Liver (tissue), 7 donors: ENCODE measurements at regions not wholly inside any gene's neighbourhood (a gene's known extent, or its start where the extent isn't known, plus 50 kb on each side); places are given as distances from the start of the nearest gene placed in this dataset.

ENCODE experiments used
- DNase-seq: peaks from one replicate; pipeline ENCODE4 v3.0.0-alpha.2; 2017; ENCODE audit warnings: low spot score
- H3K27ac ChIP-seq, 2 donors: one replicate each; pipeline ENCODE4 v1.7.0; 2013; ENCODE audit warnings: inconsistent platforms in 2 of 2, low read length in 2 of 2, control low read depth in 1 of 2, low read depth in 1 of 2, mild to moderate bottlenecking in 1 of 2
- H3K27me3 ChIP-seq, 4 donors: one replicate each; pipeline versions ENCODE4 v1.6.1 to v1.7.0; 2013; ENCODE audit warnings: low read length in 3 of 4, inconsistent platforms in 1 of 4, mild to moderate bottlenecking in 1 of 4, moderate library complexity in 1 of 4; ENCODE audit not compliant: control insufficient read depth in 4 of 4, insufficient read depth in 4 of 4
- H3K36me3 ChIP-seq, 4 donors: one replicate each; pipeline versions ENCODE4 v1.6.1 to v1.7.0; 2013; ENCODE audit warnings: low read length in 3 of 4, mild to moderate bottlenecking in 3 of 4, low read depth in 1 of 4, moderate library complexity in 1 of 4; ENCODE audit not compliant: control insufficient read depth in 4 of 4, insufficient read depth in 3 of 4
- H3K4me1 ChIP-seq, 4 donors: one replicate each; pipeline versions ENCODE4 v1.6.1 to v1.7.0; 2013; ENCODE audit warnings: low read length in 3 of 4, mild to moderate bottlenecking in 3 of 4, moderate library complexity in 1 of 4; ENCODE audit not compliant: control insufficient read depth in 4 of 4, insufficient read depth in 4 of 4
- H3K4me3 ChIP-seq, 3 donors: one replicate each; pipeline versions ENCODE4 v1.6.1 to v1.7.0; 2013; ENCODE audit warnings: low read length in 3 of 3, control low read depth in 1 of 3, low read depth in 1 of 3, mild to moderate bottlenecking in 1 of 3
- H3K9ac ChIP-seq, 2 donors: one replicate each; pipeline ENCODE4 v1.7.0; 2013; ENCODE audit warnings: low read length in 2 of 2, mild to moderate bottlenecking in 2 of 2, moderate library complexity in 2 of 2, control low read depth in 1 of 2, low read depth in 1 of 2
- H3K9me3 ChIP-seq, 4 donors: one replicate each; pipeline versions ENCODE4 v1.6.1 to v1.7.0; 2013; ENCODE audit warnings: low read length in 3 of 4; ENCODE audit not compliant: control insufficient read depth in 4 of 4
- EGR1 ChIP-seq, 2 donors: IDR thresholded peaks; 2 replicates each; pipeline ENCODE4 v1.6.1; 2016 to 2018; ENCODE audit warnings: antibody characterized with exemption in 2 of 2, low read depth in 2 of 2
- FOXA2 ChIP-seq: IDR thresholded peaks from 2 replicates; pipeline ENCODE4 v1.6.1; 2016; ENCODE audit warnings: antibody characterized with exemption
- GABPA ChIP-seq, 2 donors: IDR thresholded peaks in 1 of 2; conservative IDR thresholded peaks in 1 of 2; 2 replicates each; pipeline ENCODE4 v1.6.1; 2016; ENCODE audit warnings: antibody characterized with exemption in 2 of 2, mild to moderate bottlenecking in 1 of 2, moderate library complexity in 1 of 2
- HNF4A ChIP-seq, 2 donors: conservative IDR thresholded peaks; 2 replicates each; pipeline ENCODE4 v1.6.1; 2016; ENCODE audit warnings: antibody characterized with exemption in 2 of 2, mild to moderate bottlenecking in 2 of 2
- NR2F2 ChIP-seq: IDR thresholded peaks from 2 replicates; pipeline ENCODE4 v1.6.1; 2016; ENCODE audit warnings: antibody characterized with exemption
- REST ChIP-seq: IDR thresholded peaks from 2 replicates; pipeline ENCODE4 v1.6.1; 2016; ENCODE audit warnings: antibody characterized with exemption, mild to moderate bottlenecking
- SP1 ChIP-seq: IDR thresholded peaks from 2 replicates; pipeline ENCODE4 v1.6.1; 2018; ENCODE audit warnings: antibody characterized with exemption, mild to moderate bottlenecking
- ZBTB33 ChIP-seq: IDR thresholded peaks from 2 replicates; pipeline ENCODE4 v1.6.1; 2016; ENCODE audit warnings: antibody characterized with exemption
- WGBS: extraction: QIAGEN DNeasy Blood & Tissue Kit; methylation state at CpG from one replicate; pipeline ENCODE4 v1.1.7; 2013; 5-methylcytosine and 5-hydroxymethylcytosine counted together
- donor health status: healthy.
- donor health status: healthy.
- donor health status: healthy.
- donor health status: healthy.

- no peak for TF ChIP-seq ZBTB33
- TF ChIP-seq NR2F2 = no peak
- no peak for TF ChIP-seq EGR1 (IDR thresholded peaks at IDR 0.05; ENCODE audit: low read depth in 2 of 2)
- TF ChIP-seq SP1 = no peak
- no peak for TF ChIP-seq FOXA2
- no peak for TF ChIP-seq HNF4A (conservative IDR thresholded peaks at IDR 0.05)
- no peak for TF ChIP-seq REST
- Histone ChIP-seq H3K4me1 (no peaks in the 10 kb centered on the region), H3K9me3 (no peaks in the 10 kb centered on the region), H3K27ac (no peak overlapping the region), H3K27me3 (peaks cover 0 to 2% (median 0%) of the 10 kb centered on the region in 4 donors), H3K9ac (no peak overlapping the region), H3K36me3 (no peaks in the 10 kb centered on the region), H3K4me3 (no peak overlapping the region)
- 38% methylated on average over 10 of the region's 10 CpGs for WGBS
- DNase-seq = no peak
Observed at GRCh38 chr20:39109933-39110818, 148.0 kb downstream of the DHX35 start.

GRCh38 chr20:39108746-39109145 lies 146.6 kb downstream of the DHX35 start:
- Histone ChIP-seq H3K4me3 (no peak overlapping the region), H3K27me3 (peaks cover 0 to 5% (median 0%) of the 10 kb centered on the region in 4 donors), H3K9me3 (peaks cover 0 to 2% (median 0%) of the 10 kb centered on the region in 4 donors), H3K27ac (no peak overlapping the region), H3K36me3 (no peaks in the 10 kb centered on the region), H3K4me1 (no peaks in the 10 kb centered on the region), H3K9ac (no peak overlapping the region)
- WGBS = 60% methylated on average over 5 of the region's 5 CpGs
- no peak for TF ChIP-seq GABPA (IDR thresholded peaks at IDR 0.05 in 1 of 2, conservative IDR thresholded peaks at IDR 0.05 in 1 of 2)
- TF ChIP-seq SP1 = no peak
- no peak for TF ChIP-seq FOXA2
- TF ChIP-seq REST = no peak
- DNase-seq = no peak
